ENCODE measurements at regions not wholly inside any gene's neighbourhood (a gene's known extent, or its start where the extent isn't known, plus 50 kb on each side); places are given as distances from the start of the nearest gene placed in this dataset.

DNA sequence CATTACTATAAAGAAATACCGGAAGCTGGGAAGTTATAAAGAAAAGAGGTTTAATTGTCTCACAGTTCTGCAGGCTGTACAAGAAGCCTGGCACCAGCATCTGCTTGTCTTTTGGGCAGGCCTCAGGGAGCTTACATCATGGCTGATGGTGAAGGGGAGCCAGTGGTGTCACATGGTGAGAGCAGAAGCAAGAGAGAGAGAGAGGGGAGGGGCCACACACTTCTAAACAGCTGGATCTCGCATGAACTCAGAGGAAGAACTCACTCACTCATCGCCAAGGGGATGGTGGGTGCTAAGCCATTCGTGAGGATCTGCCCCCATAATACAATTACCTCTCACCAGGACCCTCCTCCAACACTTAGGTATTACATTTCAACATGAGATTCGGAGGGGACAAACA lies 51.8 kb upstream of the ANKRD34C start:
- no peaks in the 10 kb centered on the region for H3K4me1 ChIP-seq (ENCODE audit: control insufficient read depth in 3 of 3, insufficient read depth in 2 of 3, low read depth in 1 of 3, low read length in 2 of 3)
- no peak for DNase-seq
- H3K36me3 ChIP-seq (ENCODE audit: control insufficient read depth in 3 of 3, insufficient read depth in 2 of 3, low read depth in 1 of 3, low read length in 3 of 3) = no peaks in the 10 kb centered on the region
- peaks cover 0 to 14% of the 10 kb centered on the region in 2 donors for H3K9me3 ChIP-seq (ENCODE audit: control insufficient read depth in 2 of 2, insufficient read depth in 1 of 2, low read depth in 1 of 2, low read length in 1 of 2)
- no peak overlapping the region for H3K4me3 ChIP-seq (ENCODE audit: low read depth in 1 of 3, low read length in 3 of 3)
- no peak overlapping the region for H3K27ac ChIP-seq (ENCODE audit: low read depth in 1 of 3, low read length in 2 of 3)
- FAIRE-seq = no peak
- H3K27me3 ChIP-seq (ENCODE audit: control insufficient read depth in 3 of 3, insufficient read depth in 3 of 3, low read length in 3 of 3) = peaks cover 0 to 3% (median 0%) of the 10 kb centered on the region in 3 donors
- 67 to 76% (median 69%) methylated on average over 5 of the region's 5 CpGs for WGBS, 3 donors

DNA sequence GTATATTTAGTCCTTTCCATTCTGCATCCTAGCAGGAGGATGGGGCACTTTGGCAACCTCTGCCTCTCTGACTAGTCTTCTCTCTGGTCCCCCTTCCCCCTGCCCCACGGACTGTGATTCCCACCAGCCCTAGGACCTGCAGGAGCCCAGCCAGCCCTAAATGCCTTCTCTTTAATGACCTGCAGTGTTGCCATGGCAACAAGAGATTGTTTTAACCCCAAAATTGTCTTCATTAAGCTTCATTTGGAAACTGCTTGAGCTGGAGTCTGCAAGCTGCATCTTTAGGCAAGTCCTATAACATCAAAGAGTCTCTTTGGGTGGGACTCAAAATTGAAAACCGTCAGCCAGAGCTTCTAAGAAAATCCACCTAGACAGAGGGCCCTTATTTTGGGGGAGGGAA lies 59.7 kb upstream of the ANKRD34C start:
- DNase-seq (no peak), FAIRE-seq (no peak)
- peaks cover 0 to 4% of the 10 kb centered on the region in 2 donors for H3K9me3 ChIP-seq (ENCODE audit: control insufficient read depth in 2 of 2, insufficient read depth in 1 of 2, low read depth in 1 of 2, low read length in 1 of 2)
- 28 to 41% (median 31%) methylated on average over 2 of the region's 2 CpGs for WGBS, 3 donors
- no peaks in the 10 kb centered on the region for H3K36me3 ChIP-seq (ENCODE audit: control insufficient read depth in 3 of 3, insufficient read depth in 2 of 3, low read depth in 1 of 3, low read length in 3 of 3)
- H3K27me3 ChIP-seq (ENCODE audit: control insufficient read depth in 3 of 3, insufficient read depth in 3 of 3, low read length in 3 of 3) = peaks cover 0 to 13% (median 0%) of the 10 kb centered on the region in 3 donors
- no peak overlapping the region for H3K27ac ChIP-seq (ENCODE audit: low read depth in 1 of 3, low read length in 2 of 3)
- no peak overlapping the region for H3K4me3 ChIP-seq (ENCODE audit: low read depth in 1 of 3, low read length in 3 of 3)
- no peaks in the 10 kb centered on the region for H3K4me1 ChIP-seq (ENCODE audit: control insufficient read depth in 3 of 3, insufficient read depth in 2 of 3, low read depth in 1 of 3, low read length in 2 of 3)

DNA sequence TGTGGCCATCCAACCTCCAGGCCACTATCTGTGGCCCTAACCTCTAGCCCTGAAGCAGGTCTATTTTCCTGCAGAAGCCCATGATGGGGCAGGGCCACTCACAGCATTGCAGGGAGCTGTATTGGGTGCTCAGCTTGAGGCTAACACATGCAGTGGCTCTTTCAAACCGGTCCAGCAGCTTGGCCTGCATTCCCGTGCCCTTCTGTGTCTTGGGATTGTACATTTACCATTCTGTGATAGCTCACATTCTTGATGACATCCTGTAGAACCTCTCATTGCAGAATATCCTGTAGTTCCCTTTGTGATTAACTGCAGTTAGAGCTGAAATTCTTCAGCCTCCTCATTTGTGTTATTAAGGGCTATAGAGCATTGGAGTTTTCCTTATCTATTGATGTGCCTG lies 60.8 kb upstream of the ANKRD34C start:
- Histone ChIP-seq H3K4me1 (ENCODE audit: control insufficient read depth in 3 of 3, insufficient read depth in 2 of 3, low read depth in 1 of 3, low read length in 2 of 3) (no peaks in the 10 kb centered on the region), H3K9me3 (ENCODE audit: control insufficient read depth in 2 of 2, insufficient read depth in 1 of 2, low read depth in 1 of 2, low read length in 1 of 2) (peaks cover 0 to 5% of the 10 kb centered on the region in 2 donors), H3K4me3 (ENCODE audit: low read depth in 1 of 3, low read length in 3 of 3) (no peak overlapping the region), H3K27ac (ENCODE audit: low read depth in 1 of 3, low read length in 2 of 3) (no peak overlapping the region), H3K27me3 (ENCODE audit: control insufficient read depth in 3 of 3, insufficient read depth in 3 of 3, low read length in 3 of 3) (peaks cover 0 to 14% (median 0%) of the 10 kb centered on the region in 3 donors), H3K36me3 (ENCODE audit: control insufficient read depth in 3 of 3, insufficient read depth in 2 of 3, low read depth in 1 of 3, low read length in 3 of 3) (no peaks in the 10 kb centered on the region)
- FAIRE-seq (no peak), DNase-seq (no peak)
- 17 to 44% (median 23%) methylated on average over 2 of the region's 2 CpGs for WGBS, 3 donors

DNA sequence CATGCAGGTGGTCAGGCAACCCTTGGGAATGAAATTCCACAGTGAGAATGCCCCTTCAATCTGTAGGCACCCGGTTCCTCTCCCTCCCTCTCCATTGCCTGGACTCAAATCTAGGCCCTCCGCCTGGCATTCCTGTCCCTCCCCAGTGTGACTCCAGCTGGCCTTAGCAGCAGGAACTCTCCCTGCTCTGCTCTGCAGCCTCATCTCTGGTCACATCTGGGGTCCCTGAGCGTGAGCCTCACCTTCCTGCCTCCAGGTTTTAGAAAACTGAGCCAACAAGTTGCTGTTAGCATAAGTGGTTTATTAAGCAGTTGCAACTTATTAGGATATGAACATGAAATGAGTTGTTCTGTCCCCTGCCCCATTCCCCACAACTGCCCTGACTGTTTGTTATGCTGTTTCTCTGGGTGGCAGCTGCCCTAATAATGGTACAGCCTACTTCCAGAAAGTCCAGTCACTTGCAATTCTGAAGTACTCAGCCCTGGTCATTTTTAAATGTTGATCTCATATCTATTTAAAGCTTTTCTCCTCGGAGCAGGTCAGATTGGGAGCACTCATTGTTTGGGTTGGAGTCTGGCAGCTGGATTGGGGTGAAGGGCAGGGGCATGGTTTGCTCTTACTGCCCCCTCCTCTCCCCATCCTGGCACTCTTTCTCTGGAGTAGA lies 63.0 kb upstream of the ANKRD34C start:
- DNase-seq (no peak), FAIRE-seq (no peak)
- WGBS, 3 donors = 55 to 65% (median 60%) methylated on average over 4 of the region's 4 CpGs

DNA sequence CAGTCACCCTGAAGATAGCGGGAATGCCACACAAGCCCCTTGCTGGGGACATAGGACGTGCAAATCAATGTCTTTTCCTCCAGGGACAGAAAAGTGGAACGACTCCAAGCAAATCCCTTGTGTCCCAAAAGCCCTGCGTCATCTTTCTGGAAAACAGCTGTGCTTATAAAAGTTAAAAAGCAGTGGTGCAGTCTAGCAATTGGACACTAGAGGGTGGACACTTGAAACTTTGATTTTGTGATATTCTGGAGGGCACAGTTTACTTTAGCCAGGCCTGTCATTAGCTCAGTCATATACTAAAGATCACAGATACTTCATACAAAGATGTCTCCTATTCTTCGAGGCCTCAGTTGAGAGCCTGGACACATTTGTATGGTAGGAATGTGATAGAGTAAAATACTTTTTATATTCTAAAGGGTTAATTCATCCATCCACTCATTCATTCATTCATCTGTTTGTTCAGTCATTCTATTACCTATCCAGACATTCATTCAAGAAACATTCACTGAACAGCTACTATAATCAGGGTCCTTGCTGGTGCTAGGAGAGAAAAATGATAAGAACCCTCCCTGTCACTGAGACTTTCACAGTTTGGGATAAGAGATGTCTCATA lies 63.8 kb upstream of the ANKRD34C start:
- no peak for FAIRE-seq
- no peak overlapping the region for H3K4me3 ChIP-seq (ENCODE audit: low read depth in 1 of 3, low read length in 3 of 3)
- H3K36me3 ChIP-seq (ENCODE audit: control insufficient read depth in 3 of 3, insufficient read depth in 2 of 3, low read depth in 1 of 3, low read length in 3 of 3) = no peaks in the 10 kb centered on the region
- peaks cover 0 to 5% of the 10 kb centered on the region in 2 donors for H3K9me3 ChIP-seq (ENCODE audit: control insufficient read depth in 2 of 2, insufficient read depth in 1 of 2, low read depth in 1 of 2, low read length in 1 of 2)
- peaks cover 0 to 11% (median 0%) of the 10 kb centered on the region in 3 donors for H3K27me3 ChIP-seq (ENCODE audit: control insufficient read depth in 3 of 3, insufficient read depth in 3 of 3, low read length in 3 of 3)
- no peak overlapping the region for H3K27ac ChIP-seq (ENCODE audit: low read depth in 1 of 3, low read length in 2 of 3)
- DNase-seq = no peak
- WGBS, 3 donors = 64 to 71% (median 65%) methylated on average over 5 of the region's 5 CpGs
- no peaks in the 10 kb centered on the region for H3K4me1 ChIP-seq (ENCODE audit: control insufficient read depth in 3 of 3, insufficient read depth in 2 of 3, low read depth in 1 of 3, low read length in 2 of 3)

More for the DNA sequence above, 63.0 kb upstream of the ANKRD34C start:
- peaks cover 0 to 5% of the 10 kb centered on the region in 2 donors for H3K9me3 ChIP-seq (ENCODE audit: control insufficient read depth in 2 of 2, insufficient read depth in 1 of 2, low read depth in 1 of 2, low read length in 1 of 2)
- H3K27ac ChIP-seq (ENCODE audit: low read depth in 1 of 3, low read length in 2 of 3) = no peak overlapping the region
- H3K27me3 ChIP-seq (ENCODE audit: control insufficient read depth in 3 of 3, insufficient read depth in 3 of 3, low read length in 3 of 3) = peaks cover 0 to 11% (median 0%) of the 10 kb centered on the region in 3 donors
- H3K4me3 ChIP-seq (ENCODE audit: low read depth in 1 of 3, low read length in 3 of 3) = no peak overlapping the region
- no peaks in the 10 kb centered on the region for H3K4me1 ChIP-seq (ENCODE audit: control insufficient read depth in 3 of 3, insufficient read depth in 2 of 3, low read depth in 1 of 3, low read length in 2 of 3)
- H3K36me3 ChIP-seq (ENCODE audit: control insufficient read depth in 3 of 3, insufficient read depth in 2 of 3, low read depth in 1 of 3, low read length in 3 of 3) = no peaks in the 10 kb centered on the region

DNA sequence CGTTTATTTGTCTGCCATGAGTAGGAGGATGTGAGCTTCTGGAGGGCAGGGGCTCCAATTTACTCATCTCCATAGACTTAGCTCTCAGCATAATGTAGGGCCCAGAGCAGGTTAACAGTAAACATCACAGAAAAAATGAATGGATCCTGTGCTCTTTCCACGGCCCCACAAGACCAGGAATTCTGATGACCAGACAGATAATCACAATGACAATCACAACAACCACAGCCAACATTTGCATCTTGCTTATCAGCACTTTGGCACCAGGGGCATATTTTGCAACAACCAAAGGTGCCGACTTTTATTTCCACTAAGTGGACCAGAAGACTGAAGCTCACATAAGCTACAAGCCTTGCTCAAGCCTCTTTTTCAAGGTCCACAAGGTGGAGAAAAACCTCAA lies 68.9 kb upstream of the ANKRD34C start:
- WGBS, 3 donors = 37 to 46% (median 42%) methylated on average over 3 of the region's 3 CpGs

DNA sequence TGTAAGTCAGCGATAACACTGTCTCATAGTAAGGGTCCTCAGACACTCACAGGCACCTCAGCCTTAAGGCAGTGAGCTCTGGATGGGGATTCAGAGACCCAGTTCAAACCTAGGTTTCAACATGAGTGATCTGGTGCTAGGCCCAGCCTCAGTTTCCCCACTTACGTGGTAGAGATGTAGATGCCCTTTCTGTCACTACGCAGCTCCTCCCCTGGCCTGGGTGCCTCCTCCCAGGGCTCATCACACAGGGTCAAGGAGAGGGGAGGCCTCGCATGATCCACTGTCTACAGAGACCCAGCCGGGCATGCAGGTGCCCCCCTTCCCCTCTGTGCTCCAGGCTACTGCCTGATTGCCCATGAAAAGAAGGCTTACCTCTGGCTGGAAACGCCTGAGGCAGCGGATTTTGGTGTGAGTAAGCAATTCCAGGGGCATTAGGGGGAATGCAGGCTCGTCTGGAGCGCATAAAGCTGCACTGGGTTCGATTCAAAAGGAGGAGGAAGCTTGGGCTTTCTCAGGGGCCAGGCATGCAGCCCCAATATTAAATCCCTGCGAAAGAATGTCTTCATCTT lies 69.8 kb upstream of the ANKRD34C start:
- FAIRE-seq = no peak
- no peaks in the 10 kb centered on the region for H3K36me3 ChIP-seq (ENCODE audit: control insufficient read depth in 3 of 3, insufficient read depth in 2 of 3, low read depth in 1 of 3, low read length in 3 of 3)
- H3K9me3 ChIP-seq (ENCODE audit: control insufficient read depth in 2 of 2, insufficient read depth in 1 of 2, low read depth in 1 of 2, low read length in 1 of 2) = peaks cover 0 to 5% of the 10 kb centered on the region in 2 donors
- peaks cover 2 to 27% (median 19%) of the 10 kb centered on the region in 3 donors for H3K27me3 ChIP-seq (ENCODE audit: control insufficient read depth in 3 of 3, insufficient read depth in 3 of 3, low read length in 3 of 3)
- H3K27ac ChIP-seq (ENCODE audit: low read depth in 1 of 3, low read length in 2 of 3) = no peak overlapping the region
- 62 to 67% (median 66%) methylated on average over 11 of the region's 11 CpGs for WGBS, 3 donors
- DNase-seq = no peak
- H3K4me3 ChIP-seq (ENCODE audit: low read depth in 1 of 3, low read length in 3 of 3) = no peak overlapping the region
- no peaks in the 10 kb centered on the region for H3K4me1 ChIP-seq (ENCODE audit: control insufficient read depth in 3 of 3, insufficient read depth in 2 of 3, low read depth in 1 of 3, low read length in 2 of 3)

More for the DNA sequence above, 68.9 kb upstream of the ANKRD34C start:
- Histone ChIP-seq H3K4me1 (ENCODE audit: control insufficient read depth in 3 of 3, insufficient read depth in 2 of 3, low read depth in 1 of 3, low read length in 2 of 3) (no peaks in the 10 kb centered on the region), H3K9me3 (ENCODE audit: control insufficient read depth in 2 of 2, insufficient read depth in 1 of 2, low read depth in 1 of 2, low read length in 1 of 2) (peaks cover 0 to 5% of the 10 kb centered on the region in 2 donors), H3K27ac (ENCODE audit: low read depth in 1 of 3, low read length in 2 of 3) (no peak overlapping the region), H3K27me3 (ENCODE audit: control insufficient read depth in 3 of 3, insufficient read depth in 3 of 3, low read length in 3 of 3) (peaks cover 2 to 24% (median 19%) of the 10 kb centered on the region in 3 donors), H3K36me3 (ENCODE audit: control insufficient read depth in 3 of 3, insufficient read depth in 2 of 3, low read depth in 1 of 3, low read length in 3 of 3) (no peaks in the 10 kb centered on the region), H3K4me3 (ENCODE audit: low read depth in 1 of 3, low read length in 3 of 3) (no peak overlapping the region)
- DNase-seq (no peak), FAIRE-seq (no peak)

DNA sequence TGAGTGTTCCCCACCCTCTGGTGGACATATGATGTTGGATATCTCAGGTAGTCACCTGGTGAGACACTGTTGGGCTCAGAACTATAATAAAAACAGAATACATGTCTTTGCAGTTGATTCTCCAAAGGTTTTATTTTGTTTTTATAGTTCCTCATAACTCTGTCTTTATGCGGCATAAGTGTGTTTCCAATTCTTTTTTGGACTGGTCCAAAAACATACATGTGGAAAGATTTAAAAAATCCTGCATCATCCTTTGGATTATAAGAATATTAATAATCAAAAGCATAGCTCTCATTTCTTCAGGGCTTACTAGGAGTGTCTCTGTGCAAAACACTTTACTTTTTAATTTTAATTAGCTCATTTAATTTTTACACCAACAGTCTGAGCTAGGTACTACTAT lies 71.0 kb upstream of the ANKRD34C start:
- no peak for FAIRE-seq
- no peaks in the 10 kb centered on the region for H3K36me3 ChIP-seq (ENCODE audit: control insufficient read depth in 3 of 3, insufficient read depth in 2 of 3, low read depth in 1 of 3, low read length in 3 of 3)
- H3K27ac ChIP-seq (ENCODE audit: low read depth in 1 of 3, low read length in 2 of 3) = no peak overlapping the region
- no peak overlapping the region for H3K4me3 ChIP-seq (ENCODE audit: low read depth in 1 of 3, low read length in 3 of 3)
- 92 to 95% (median 92%) methylated on average over 1 of the region's 1 CpG for WGBS, 3 donors
- H3K27me3 ChIP-seq (ENCODE audit: control insufficient read depth in 3 of 3, insufficient read depth in 3 of 3, low read length in 3 of 3) = peaks cover 4 to 29% (median 18%) of the 10 kb centered on the region in 3 donors
- DNase-seq = no peak
- no peaks in the 10 kb centered on the region for H3K4me1 ChIP-seq (ENCODE audit: control insufficient read depth in 3 of 3, insufficient read depth in 2 of 3, low read depth in 1 of 3, low read length in 2 of 3)
- H3K9me3 ChIP-seq (ENCODE audit: control insufficient read depth in 2 of 2, insufficient read depth in 1 of 2, low read depth in 1 of 2, low read length in 1 of 2) = no peaks in the 10 kb centered on the region

Data from small intestine (tissue), 7 donors.